ENCODE measurements at regions not wholly inside any gene's neighbourhood (a gene's known extent, or its start where the extent isn't known, plus 50 kb on each side); places are given as distances from the start of the nearest gene placed in this dataset.

DNA sequence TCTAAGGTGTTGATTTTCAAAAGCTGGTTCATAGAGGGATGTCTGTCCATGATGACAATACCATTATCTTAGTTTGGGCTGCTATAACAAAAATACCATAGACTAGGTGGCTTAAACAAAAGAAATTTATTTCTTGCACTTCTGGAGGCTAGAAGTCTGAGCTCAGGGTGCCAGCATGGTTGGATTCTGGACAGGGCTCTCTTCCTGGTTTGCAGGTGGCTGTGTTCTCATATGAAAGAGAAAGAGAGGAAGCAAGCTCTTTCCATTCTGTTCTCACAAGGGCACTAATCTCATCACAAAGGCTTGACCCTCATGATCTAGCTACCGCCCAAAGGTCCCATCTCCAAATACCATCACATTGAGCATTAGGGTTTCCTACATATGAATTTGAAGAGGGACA lies 144.5 kb upstream of the SLC24A3 start:
- Mint-ChIP-seq H3K27ac (no peak overlapping the region), H3K36me3 (no peaks in the 10 kb centered on the region), H3K9me3 (peaks cover 46% of the 10 kb centered on the region), H3K4me3 (no peak overlapping the region), H3K4me1 (no peaks in the 10 kb centered on the region), H3K27me3 (ENCODE audit: low read depth) (peaks cover 20% of the 10 kb centered on the region)
- TF ChIP-seq, protein P1, sequence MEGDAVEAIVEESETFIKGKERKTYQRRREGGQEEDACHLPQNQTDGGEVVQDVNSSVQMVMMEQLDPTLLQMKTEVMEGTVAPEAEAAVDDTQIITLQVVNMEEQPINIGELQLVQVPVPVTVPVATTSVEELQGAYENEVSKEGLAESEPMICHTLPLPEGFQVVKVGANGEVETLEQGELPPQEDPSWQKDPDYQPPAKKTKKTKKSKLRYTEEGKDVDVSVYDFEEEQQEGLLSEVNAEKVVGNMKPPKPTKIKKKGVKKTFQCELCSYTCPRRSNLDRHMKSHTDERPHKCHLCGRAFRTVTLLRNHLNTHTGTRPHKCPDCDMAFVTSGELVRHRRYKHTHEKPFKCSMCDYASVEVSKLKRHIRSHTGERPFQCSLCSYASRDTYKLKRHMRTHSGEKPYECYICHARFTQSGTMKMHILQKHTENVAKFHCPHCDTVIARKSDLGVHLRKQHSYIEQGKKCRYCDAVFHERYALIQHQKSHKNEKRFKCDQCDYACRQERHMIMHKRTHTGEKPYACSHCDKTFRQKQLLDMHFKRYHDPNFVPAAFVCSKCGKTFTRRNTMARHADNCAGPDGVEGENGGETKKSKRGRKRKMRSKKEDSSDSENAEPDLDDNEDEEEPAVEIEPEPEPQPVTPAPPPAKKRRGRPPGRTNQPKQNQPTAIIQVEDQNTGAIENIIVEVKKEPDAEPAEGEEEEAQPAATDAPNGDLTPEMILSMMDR (IDR thresholded peaks at IDR 0.05; ENCODE audit: unreplicated experiment): no peak
- no peak for DNase-seq (ENCODE audit: low spot score in 2 of 2, unreplicated experiment in 2 of 2)

DNA sequence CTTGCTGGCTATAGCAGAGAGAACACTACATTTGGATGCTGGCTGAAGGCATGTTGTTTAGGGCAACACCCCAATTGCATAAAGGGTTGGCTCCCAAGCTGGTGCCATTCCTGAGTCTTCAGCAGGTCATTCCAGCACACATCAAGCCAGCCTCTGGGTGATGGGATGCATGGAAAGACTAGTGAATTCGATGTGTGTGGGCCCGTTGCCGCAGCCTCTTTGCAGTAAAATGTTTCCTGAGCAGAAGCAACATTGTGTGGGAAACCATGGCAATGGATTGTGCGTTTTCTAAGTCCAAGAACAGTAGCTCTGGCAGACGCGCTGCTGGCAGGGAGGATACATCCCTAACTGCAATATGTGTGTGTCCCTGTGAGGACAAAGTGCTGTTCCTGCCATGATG lies 142.4 kb upstream of the SLC24A3 start:
- Mint-ChIP-seq H3K4me3 (no peak overlapping the region), H3K27ac (no peak overlapping the region), H3K27me3 (ENCODE audit: low read depth) (peaks cover 34% of the 10 kb centered on the region), H3K9me3 (peaks cover 30% of the 10 kb centered on the region), H3K4me1 (peaks cover 3% of the 10 kb centered on the region), H3K36me3 (no peaks in the 10 kb centered on the region)
- no peak for DNase-seq (ENCODE audit: low spot score in 2 of 2, unreplicated experiment in 2 of 2)
- TF ChIP-seq, protein P1 (IDR thresholded peaks at IDR 0.05; ENCODE audit: unreplicated experiment): no peak

DNA sequence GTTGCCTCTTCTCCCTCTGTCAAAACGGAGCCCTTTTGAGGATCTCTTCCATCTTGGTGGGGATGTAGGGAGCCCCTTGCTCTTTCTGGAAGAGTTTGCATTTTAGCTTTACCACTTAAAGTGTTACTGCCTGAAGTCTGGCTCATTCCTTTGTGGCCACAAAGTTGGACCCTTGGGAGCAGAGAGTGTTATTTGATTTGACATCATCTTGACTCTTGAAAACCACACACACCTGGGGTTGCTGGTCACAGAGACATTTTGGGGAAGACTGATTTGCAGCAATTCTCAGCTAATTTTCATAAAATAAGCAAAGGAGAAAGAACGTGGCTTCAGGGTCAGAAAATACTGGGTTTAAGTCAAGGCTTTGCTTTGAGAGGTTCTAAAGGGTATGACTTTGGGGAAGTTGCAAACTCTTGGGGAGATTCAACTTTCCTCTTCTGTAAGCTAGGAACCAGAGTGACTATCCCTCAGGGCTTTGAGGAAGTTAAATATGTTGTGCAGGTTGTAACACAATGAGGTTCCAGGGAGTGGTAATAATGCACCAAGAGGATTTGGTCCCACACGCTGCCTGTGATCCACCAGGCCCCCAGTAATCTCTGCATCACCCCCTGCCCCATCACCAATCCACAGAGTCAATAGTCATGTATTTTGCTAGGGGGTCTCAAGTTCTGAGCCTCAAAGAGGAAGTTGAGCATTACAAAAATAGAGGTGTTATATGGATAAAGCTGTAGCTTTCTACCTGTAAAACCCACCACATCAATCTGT lies 141.6 kb upstream of the SLC24A3 start:
- Mint-ChIP-seq H3K27ac (no peak overlapping the region), H3K36me3 (no peaks in the 10 kb centered on the region), H3K4me1 (peaks cover 3% of the 10 kb centered on the region), H3K9me3 (peaks cover 22% of the 10 kb centered on the region), H3K27me3 (ENCODE audit: low read depth) (peaks cover 34% of the 10 kb centered on the region), H3K4me3 (no peak overlapping the region)
- TF ChIP-seq, protein P1 (IDR thresholded peaks at IDR 0.05; ENCODE audit: unreplicated experiment): no peak
- no peak for DNase-seq (ENCODE audit: low spot score in 2 of 2, unreplicated experiment in 2 of 2)

- H3K27ac Mint-ChIP-seq: no peak overlapping the region
- TF ChIP-seq, protein P1 (IDR thresholded peaks at IDR 0.05; ENCODE audit: unreplicated experiment): no peak
- no peaks in the 10 kb centered on the region for H3K36me3 Mint-ChIP-seq
- H3K4me3 Mint-ChIP-seq: no peak overlapping the region
- peaks cover 3% of the 10 kb centered on the region for H3K4me1 Mint-ChIP-seq
- peaks cover 19% of the 10 kb centered on the region for H3K9me3 Mint-ChIP-seq
- DNase-seq (ENCODE audit: low spot score in 2 of 2, unreplicated experiment in 2 of 2): no peak
- peaks cover 34% of the 10 kb centered on the region for H3K27me3 Mint-ChIP-seq (ENCODE audit: low read depth)
Observed at GRCh38 chr20:19071446-19071725, 141.1 kb upstream of the SLC24A3 start.

- H3K9me3 Mint-ChIP-seq: peaks cover 13% of the 10 kb centered on the region
- H3K27me3 Mint-ChIP-seq (ENCODE audit: low read depth): peaks cover 34% of the 10 kb centered on the region
- DNase-seq (ENCODE audit: low spot score in 2 of 2, unreplicated experiment in 2 of 2): no peak
- no peaks in the 10 kb centered on the region for H3K36me3 Mint-ChIP-seq
- no peak overlapping the region for H3K4me3 Mint-ChIP-seq
- TF ChIP-seq, protein P1 (IDR thresholded peaks at IDR 0.05; ENCODE audit: unreplicated experiment): no peak
- H3K4me1 Mint-ChIP-seq: peaks cover 3% of the 10 kb centered on the region
- no peak overlapping the region for H3K27ac Mint-ChIP-seq
Observed at GRCh38 chr20:19071902-19072498, 140.4 kb upstream of the SLC24A3 start.

Data from mesothelial cell of epicardium (in vitro differentiated cells).